GM12891 (cell line): ENCODE measurements at regions not wholly inside any gene's neighbourhood (a gene's known extent, or its start where the extent isn't known, plus 50 kb on each side); places are given as distances from the start of the nearest gene placed in this dataset.

Source experiments
- POLR2A ChIP-seq: IDR thresholded peaks from 2 replicates; pipeline ENCODE4 v1.6.1; 2011; ENCODE audit warnings: low read depth, low read length, control low read depth
- POLR2AphosphoS5 ChIP-seq: IDR thresholded peaks from 2 replicates; pipeline ENCODE4 v1.6.1; 2011; ENCODE audit warnings: low read depth, low read length, control low read depth
- SPI1 ChIP-seq: IDR thresholded peaks from 2 replicates; pipeline ENCODE4 v1.6.1; 2011; ENCODE audit warnings: low read depth, low read length, control low read depth
- TAF1 ChIP-seq: IDR thresholded peaks from 2 replicates; pipeline ENCODE4 v1.6.1; 2011; ENCODE audit warnings: low read depth, low read length, control low read depth

GRCh38 chr22:23395530-23396361, 184.3 kb downstream of the IGLL1 start:
- TF ChIP-seq POLR2AphosphoS5: no peak
- TF ChIP-seq SPI1: no peak
- TF ChIP-seq TAF1: no peak
- TF ChIP-seq POLR2A: no peak
